ENCODE measurements at regions not wholly inside any gene's neighbourhood (a gene's known extent, or its start where the extent isn't known, plus 50 kb on each side); places are given as distances from the start of the nearest gene placed in this dataset.

DNA sequence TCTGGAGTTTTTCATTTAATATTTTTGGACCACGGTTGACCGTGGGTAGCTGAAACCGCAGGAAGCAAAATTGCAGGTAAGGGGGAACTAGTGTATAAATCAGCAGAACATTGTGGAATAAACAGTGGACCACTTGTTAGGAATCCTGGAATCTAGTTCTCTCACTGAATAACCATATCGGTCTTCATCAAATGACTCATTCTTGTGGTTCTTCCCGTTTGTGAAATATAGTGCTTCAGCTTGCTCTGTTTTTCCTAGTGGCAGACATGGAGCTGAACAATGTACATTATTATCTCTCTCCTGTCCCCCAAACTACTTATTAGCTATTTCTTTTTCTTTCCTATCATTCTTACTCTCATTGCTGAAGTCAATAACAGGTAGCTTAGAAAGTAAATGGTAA lies 61.9 kb downstream of the HSPA13 start:
- peak in 1 of 4 experiments; percentile 2 for DNase-seq

DNA sequence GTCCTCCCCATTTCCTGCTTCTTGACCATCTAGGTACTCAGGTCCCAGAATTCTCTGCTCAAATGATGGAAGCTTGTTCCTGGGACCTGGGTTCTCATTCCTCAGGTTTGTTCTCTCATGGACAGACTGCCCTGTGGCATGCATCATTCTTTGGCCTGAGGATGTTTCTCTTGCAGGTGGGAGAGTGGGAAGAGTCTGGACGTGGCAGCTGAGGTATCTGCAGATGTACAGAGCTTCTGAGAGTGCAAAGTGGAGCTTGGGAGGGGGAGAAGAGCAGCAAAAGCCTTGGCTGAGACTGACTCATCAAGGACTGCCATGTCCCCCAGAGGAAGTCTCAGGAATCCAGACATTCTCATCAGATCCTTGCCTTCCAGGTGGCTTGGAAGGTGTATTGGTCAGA lies 63.1 kb downstream of the HSPA13 start:
- no peak for DNase-seq

- peak in 2 of 4 experiments; percentile 16 to 27 for DNase-seq
Observed at GRCh38 chr21:14318578-14318977, 64.4 kb downstream of the HSPA13 start.

DNA sequence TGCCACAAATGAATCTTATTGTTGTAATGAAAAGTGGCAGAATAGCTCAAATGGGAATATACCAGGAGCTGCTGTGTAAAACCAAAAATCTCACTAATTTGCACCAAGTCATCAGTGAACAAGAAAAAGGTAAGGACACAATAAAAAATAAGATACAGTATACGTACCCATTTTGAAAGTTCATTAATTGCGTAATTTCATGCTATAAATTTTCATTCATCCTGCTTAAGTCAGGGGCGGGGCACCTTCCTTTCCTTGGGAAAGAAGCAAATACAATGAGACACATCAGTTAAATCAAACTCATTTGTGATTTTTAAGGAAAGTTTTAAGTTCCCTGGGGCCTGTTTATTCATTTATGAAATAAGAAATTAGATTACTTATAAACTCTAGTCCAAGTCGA lies 65.4 kb downstream of the HSPA13 start:
- DNase-seq: no peak

GRCh38 chr21:14313300-14313699 lies 69.6 kb downstream of the HSPA13 start:
- DNase-seq: no peak

DNA sequence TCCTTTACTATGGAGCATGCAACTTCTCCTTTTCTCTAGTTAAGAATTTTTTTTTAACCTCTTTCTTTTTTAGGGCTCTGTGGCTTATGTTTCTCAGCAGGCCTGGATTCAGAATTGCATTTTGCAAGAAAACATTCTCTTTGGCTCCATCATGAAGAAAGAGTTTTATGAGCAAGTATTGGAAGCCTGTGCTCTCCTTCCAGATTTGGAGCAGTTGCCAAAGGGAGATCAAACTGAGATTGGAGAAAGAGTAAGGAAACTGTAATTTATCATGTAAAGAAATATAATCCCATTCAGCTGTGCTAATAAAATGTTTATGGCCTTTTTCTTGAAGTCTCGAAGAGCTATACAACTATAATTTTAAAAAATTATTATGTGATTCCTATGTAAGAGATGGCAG lies 70.1 kb downstream of the HSPA13 start:
- DNase-seq: peak in 1 of 4 experiments; percentile 4

DNA sequence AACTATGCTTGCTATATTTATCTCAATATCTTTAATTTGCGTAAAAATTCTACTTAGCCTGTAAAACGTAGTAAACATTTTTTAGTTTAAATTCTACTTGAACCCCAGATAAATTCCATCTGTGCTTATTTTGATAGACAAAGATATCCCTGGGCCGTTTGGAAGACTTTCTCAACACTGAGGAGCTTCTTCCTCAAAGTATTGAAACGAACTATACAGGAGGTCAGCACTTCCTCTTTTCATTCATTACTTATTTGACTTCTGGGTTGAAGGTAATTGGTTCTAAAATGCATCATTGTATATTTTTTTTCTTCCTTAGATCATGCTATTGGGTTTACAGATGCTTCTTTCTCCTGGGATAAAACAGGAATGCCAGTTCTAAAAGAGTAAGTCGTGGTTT lies 74.7 kb downstream of the HSPA13 start:
- peak; percentile 19 to 64 (median 47) for DNase-seq

GRCh38 chr21:14306126-14306907 lies 76.6 kb downstream of the HSPA13 start:
- peak in 2 of 4 experiments; percentile 15 to 29 for DNase-seq

DNA sequence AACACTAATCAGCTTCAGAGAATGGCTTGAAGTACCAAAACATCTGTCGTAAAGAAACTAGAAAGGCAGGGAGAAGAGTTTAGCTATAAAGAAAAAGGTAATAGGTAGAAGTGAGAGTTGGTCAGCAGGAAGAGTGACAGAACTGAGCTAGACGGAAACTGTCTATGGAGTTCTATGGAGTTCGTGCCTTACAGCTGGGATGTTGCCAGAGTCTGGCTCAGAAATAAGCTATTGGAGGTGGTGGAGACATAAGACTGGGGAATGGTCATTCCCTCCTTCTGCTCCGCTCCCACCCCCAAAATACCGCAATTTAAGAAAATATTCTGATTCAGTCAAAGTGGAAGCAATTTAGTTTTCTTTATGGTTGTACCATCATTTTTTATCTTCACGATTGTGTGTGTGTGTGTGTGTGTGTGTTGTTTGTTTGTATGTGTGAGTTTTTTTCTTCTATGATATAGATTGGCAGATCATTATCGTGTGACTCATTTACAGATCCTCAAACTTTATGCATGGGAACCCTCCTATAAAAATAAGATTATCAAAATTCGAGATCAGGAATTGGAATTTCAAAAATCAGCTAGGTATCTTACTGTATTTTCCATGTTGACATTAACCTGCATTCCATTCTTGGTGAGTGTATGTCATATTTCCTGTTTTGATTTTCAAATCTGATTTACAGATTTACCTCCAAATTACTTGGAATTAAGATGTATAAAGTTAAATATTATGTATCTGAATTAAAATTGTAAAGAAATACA lies 79.0 kb downstream of the HSPA13 start:
- DNase-seq: no peak

GRCh38 chr21:14300074-14300473 lies 82.9 kb downstream of the HSPA13 start:
- DNase-seq: no peak

GRCh38 chr21:14290576-14290975 lies 74.6 kb downstream of the RBM11 start:
- no peak for DNase-seq

GRCh38 chr21:14288922-14289321 lies 73.0 kb downstream of the RBM11 start:
- DNase-seq: no peak

DNA sequence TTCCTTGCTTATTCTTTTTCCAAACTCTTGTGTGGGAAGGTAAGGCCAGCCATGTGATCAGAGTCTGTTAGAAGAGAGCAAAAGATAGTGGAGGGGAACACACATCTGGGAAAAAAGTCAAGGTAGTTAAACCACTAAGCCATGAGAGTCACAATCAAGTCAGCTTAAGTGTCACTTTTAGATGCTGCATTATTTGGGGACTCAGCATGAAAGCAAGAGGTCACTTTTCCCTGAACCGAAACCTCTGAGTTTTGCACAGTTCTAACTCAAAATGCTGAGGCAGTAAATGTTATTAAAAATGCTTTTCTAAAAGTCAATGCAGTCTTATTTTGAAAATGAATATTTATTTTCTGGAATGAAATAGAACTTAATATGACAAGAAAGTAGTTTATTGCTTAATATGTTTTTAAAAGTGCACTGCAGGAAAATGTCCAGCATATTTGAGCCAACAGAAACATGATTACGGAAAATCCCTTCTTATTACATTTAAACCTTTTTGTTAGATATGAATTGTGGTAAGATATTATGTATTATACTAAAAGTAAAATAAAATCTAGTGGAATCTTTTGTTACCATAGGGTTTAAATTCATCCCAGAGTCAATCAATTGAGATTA lies 69.3 kb downstream of the RBM11 start:
- DNase-seq: no peak

DNA sequence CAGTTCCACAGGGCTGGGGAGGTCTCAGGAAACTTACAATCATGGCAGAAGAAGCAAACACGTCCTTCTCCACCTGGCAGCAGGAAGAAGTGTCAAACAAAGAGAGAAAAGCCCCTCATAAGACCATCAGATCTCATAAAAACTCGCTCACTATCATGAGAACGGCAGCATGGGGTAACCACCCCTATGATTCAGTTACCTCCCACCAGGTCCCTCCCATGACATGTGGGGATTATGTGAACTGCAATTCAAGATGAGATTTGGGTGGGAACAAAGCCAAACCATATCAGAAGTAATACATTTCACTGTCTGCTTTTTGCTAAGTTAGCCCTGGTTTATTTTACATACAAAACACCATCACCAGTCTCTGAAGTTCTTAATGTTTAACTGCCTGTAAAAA lies 68.5 kb downstream of the RBM11 start:
- DNase-seq: no peak

DNA sequence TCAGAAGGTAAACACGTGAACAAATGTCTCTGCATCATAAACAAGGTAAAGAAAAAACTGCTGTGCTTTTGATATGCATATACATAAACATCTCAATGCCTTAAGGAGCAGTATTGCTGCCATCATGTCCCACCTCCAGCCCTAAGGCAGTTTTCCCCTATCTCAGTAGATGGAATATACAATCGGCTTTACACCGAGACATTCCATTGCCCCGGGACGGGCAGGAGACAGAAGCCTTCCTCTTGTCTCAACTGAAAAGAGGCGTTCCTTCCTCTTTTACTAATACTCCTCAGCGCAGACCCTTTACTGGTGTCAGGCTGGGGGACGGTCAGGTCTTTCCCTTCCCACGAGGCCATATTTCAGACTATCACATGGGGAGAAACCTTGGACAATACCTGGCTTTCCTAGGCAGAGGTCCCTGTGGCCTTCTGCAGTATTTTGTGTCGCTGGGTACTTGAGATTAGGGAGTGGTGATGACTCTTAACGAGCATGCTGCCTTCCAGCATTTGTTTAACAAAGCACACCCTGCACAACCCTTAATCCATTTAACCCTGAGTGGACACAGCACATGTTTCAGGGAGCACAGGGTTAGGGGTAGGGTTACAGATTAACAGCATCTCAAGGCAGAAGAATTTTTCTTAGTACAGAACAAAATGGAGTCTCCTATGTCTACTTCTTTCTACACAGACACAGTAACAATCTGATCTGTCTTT lies 65.4 kb downstream of the RBM11 start:
- DNase-seq: peak in 2 of 4 experiments; percentile 3 to 10

Data from suppressor macrophage (primary cell).